HG02870 (cell line): ENCODE measurements at regions not wholly inside any gene's neighbourhood (a gene's known extent, or its start where the extent isn't known, plus 50 kb on each side); places are given as distances from the start of the nearest gene placed in this dataset.
A peak's percentile ranks its signal among the peaks of the same experiment; 100 is the strongest.
"Not testable (repeated sequence)": the region's sequence is repeated elsewhere in the genome, so short reads cannot be mapped to it uniquely, and the experiment has no call there.

Source experiments
- ATAC-seq: cut with Tn5 transposase; IDR thresholded peaks from one replicate; pipeline ENCODE4 v1.9.1; 2021; ENCODE audit warnings: mild to moderate bottlenecking, moderate library complexity; ENCODE audit not compliant: unreplicated experiment

- no peak for ATAC-seq
Observed at GRCh38 chr1:198932351-198932991, 293.6 kb downstream of the PTPRC start.

DNA sequence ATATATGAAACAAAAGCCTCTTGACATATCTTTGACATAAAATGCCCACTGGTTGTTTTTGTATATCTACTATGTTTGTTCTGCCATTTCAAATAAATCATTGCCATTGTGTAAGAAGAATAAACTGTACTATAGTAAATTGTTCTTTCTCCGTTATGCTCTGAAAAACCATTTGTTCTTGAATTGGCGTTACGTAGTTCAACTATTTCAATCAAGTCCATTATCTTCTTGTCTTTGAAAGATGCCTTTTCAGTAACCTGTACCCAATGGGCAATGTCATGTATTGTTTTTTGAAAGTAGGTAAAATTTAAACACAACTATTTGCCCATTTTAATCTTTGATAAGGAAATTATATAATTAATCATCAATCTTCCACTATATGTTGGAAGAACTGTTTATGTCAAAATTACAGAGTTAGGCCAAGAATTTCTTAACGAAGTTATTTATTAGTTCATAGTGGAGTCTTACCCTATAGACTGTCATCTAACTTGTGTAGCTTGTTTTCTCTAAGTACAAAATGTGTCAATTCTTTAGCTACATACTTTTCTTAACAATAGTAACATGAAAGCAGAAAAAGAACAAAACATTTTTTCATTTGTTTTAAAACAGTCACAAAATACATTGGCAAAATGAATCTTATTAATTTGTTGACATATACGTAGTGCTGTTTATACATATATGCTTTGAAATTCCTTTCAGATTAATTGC lies 294.8 kb downstream of the PTPRC start:
- no peak for ATAC-seq

- ATAC-seq = no peak
Observed at GRCh38 chr1:198934426-198934825, 295.6 kb downstream of the PTPRC start.

DNA sequence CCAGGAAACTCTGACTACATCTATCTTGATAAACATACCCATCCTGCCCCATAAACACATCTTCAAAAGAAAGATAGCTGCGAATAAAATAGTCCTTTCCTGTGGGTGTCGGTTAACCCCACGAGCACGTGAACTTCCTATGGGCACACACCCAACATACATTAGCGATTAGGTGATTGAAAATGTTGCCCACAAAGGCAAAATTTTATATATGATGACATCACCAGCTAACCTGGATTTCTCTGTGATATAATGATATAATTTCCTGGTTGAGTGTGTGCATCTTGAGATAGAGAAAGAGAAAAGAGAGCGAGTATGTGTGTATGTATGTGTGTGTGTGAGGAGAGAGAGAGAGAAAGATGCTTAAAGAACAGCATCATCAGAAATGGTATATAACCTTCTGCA lies 296.1 kb downstream of the PTPRC start:
- ATAC-seq = no peak

DNA sequence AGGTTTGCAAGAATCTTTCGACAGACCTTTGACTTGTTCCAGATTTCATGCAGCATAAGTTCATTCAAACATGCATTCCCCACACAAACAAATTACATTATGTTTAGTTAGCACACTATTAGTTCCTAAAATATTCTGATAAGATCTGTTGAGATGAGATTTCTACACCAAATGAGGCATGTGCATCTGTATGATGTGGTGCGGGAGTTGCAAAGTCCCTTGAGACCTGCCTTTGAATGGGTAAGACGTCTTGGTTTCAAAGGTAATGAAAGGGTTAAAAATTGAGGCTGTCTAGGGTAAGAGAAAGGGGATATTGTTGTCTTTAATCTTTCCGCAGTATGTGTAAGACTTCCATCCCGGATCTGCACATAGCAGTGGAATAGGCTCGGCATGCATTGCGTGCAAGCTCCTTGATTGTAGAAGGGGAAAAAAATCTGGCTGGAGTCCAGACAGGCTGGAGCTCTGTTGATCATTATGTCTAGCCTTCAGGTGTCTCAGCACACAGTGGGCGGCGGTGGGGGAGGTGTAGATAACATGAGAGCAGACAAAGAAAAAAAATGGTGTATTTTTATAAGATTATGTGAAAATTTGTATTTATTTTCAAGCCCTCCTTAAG lies 296.6 kb downstream of the PTPRC start:
- peak; percentile 41 for ATAC-seq

- ATAC-seq = no peak
Observed at GRCh38 chr1:198936371-198937083, 297.7 kb downstream of the PTPRC start.

- peak; percentile 94 for ATAC-seq
Observed at GRCh38 chr1:198937231-198938031, 298.6 kb downstream of the PTPRC start.

DNA sequence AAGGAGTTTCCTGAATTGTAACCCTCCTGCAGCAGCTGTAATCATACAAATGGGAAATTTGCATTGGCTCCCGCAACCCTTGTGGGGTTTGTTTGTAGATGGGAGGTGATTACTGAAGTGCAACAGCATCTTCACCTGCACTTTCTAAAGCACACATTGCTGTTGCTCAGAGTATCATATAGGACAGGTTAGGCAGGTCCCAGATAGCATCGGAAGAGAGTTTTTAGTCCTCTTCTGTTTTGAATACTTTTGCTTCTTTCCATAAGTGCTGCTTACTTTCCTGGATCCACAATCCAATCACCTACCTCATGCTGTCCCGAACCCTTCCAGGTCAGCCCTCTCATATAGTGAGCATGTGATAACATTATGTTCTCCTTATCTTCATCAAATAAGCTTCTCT lies 300.4 kb downstream of the PTPRC start:
- ATAC-seq = no peak

- no peak for ATAC-seq
Observed at GRCh38 chr1:198939956-198940355, 301.1 kb downstream of the PTPRC start.

- no peak for ATAC-seq
Observed at GRCh38 chr1:198942466-198942865, 303.6 kb downstream of the PTPRC start.

- ATAC-seq = no peak
Observed at GRCh38 chr1:198943484-198944187, 304.8 kb downstream of the PTPRC start.

DNA sequence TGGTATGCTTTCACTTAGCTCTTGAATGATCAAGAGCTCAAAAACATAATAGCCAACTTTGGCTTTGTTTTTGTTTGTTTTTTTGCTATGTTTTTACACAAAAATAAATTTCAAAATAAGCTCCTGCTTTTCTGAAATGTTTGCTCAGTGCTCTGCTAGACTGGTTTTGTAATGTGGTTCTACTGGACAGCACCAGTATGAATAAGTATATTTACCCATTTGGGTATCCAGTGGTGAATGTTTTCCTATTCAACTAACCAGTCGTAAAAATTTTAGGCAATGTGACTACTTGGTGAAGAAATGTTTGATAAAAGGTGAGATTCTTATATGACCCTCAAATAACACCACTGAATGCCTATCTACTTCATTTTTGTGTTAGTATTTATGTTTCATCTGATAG lies 308.6 kb downstream of the PTPRC start:
- no peak for ATAC-seq

- no peak for ATAC-seq
Observed at GRCh38 chr1:198948895-198949659, 310.2 kb downstream of the PTPRC start.

- ATAC-seq = no peak
Observed at GRCh38 chr1:198950036-198950435, 311.2 kb downstream of the PTPRC start.

- no peak for ATAC-seq
Observed at GRCh38 chr1:198955085-198955484, 316.2 kb downstream of the PTPRC start.

DNA sequence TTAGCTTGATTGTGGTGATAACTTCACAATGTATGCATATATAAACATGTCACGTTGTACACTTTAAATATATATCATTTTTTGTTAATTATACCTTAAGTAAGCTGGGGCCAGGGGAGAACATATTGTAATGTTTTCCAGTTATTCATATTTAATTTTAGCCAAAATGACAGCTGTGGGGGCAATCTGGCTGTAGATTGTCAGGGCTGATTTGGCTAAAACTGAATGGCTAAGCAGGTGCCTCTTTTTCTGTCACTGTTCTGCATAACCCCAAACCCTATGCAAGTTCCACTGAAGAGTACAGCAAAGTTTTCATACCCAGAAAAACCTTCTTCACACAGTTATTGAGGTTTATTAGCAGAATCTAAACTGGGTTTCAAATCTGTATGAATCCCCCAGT lies 318.2 kb downstream of the PTPRC start:
- no peak for ATAC-seq

- ATAC-seq = no peak
Observed at GRCh38 chr1:198959032-198959431, 320.2 kb downstream of the PTPRC start.

DNA sequence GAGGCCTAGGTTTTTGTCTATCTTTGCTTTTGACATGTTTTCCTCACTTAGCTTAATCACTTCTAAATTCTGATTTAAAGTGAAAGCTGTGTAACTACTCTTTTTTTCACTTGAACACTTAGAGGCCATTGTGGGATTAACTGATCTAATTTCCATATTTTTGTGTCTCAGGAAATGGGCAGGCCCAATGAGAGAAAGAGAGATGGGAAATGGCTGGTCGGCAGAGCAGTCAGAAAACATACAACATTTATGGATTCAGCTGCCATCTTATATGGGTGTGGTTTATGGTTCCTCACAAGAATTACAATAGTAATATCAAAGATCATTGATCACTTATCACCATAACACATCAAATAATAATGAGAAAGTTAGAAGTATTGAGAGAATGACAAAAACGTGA lies 320.8 kb downstream of the PTPRC start:
- no peak for ATAC-seq

GRCh38 chr1:198963796-198964195 lies 325.0 kb downstream of the PTPRC start:
- not testable (repeated sequence) for ATAC-seq
